GM21447 (cell line): ENCODE measurements at regions not wholly inside any gene's neighbourhood (a gene's known extent, or its start where the extent isn't known, plus 50 kb on each side); places are given as distances from the start of the nearest gene placed in this dataset.

Experiments used
- ATAC-seq: cut with Tn5 transposase; IDR thresholded peaks from one replicate; pipeline ENCODE4 v1.9.1; 2021; ENCODE audit not compliant: unreplicated experiment

GRCh38 chr16:73547552-73548403 is 499.9 kb upstream of the ZFHX3 start:
- ATAC-seq = no peak

DNA sequence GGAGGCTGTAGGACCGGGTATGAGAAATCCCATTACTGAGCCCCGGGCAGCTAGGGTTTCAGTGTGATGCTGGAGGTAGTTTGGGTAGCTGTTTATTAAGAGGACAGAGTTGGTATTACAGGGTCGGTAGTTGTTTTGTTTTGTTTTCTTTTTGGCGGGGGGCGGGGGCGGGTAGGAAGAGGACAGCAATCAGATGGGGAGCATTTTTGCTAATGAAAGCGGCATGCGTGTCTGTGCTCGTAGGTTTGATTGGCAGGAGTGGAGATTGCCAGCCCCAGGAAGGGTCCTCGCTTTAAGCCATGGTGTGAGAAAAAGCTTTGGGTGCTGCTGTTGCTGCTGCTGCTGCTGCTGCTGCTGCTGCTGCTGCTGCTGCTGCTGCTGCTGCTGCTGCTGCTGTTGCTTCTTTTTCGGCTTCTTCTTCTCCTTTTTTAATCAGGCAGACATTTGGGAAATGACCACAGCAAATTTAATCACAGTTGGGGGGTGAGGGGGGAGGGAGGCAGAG is 498.5 kb upstream of the ZFHX3 start:
- no peak for ATAC-seq

GRCh38 chr16:73545755-73546154 is 497.8 kb upstream of the ZFHX3 start:
- ATAC-seq = no peak

GRCh38 chr16:73545290-73545689 is 497.4 kb upstream of the ZFHX3 start:
- no peak for ATAC-seq

DNA sequence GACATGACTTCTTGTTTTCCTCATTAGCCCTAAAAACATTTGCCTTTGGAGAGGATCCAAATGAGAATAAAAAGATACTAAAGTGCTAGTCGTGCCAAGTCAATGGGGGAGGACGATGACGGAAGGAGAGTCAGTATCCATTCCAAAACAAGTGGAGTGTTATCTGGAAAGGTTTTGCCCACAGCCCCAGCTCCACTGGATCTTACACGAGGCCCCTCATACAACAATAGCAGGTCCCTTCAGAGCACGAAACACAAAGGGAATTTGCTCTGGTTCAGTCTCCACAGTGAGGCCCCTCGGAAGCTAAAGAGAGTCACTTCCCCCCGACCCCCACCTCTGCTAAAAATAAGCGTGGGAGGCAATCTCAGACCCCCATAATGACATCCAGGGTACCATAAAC is 496.9 kb upstream of the ZFHX3 start:
- ATAC-seq = no peak

- no peak for ATAC-seq
Measured at GRCh38 chr16:73543970-73544599, 496.2 kb upstream of the ZFHX3 start.

- ATAC-seq = no peak
Measured at GRCh38 chr16:73543331-73543969, 495.5 kb upstream of the ZFHX3 start.

DNA sequence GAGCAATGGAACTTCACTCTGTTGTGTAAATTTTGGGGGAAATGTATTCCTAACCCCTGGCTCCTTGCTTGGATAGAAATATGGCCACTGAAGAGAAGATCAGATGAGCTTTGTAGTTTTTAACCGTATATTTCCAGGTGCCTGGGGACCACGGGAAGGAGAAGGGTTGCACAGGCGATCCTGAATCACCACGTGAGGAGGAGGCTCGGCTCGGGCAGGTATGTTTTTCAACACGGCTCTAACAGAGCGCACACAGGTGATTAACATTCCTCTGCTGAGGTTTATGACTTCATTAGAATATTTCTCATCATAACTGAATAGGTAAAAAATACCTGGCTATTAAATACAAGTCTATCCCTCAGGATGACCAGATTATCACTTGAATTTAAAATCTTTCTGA is 495.0 kb upstream of the ZFHX3 start:
- no peak for ATAC-seq

- ATAC-seq = no peak
Measured at GRCh38 chr16:73537921-73538320, 490.0 kb upstream of the ZFHX3 start.

- no peak for ATAC-seq
Measured at GRCh38 chr16:73536931-73537330, 489.0 kb upstream of the ZFHX3 start.

- no peak for ATAC-seq
Measured at GRCh38 chr16:73531021-73531420, 483.1 kb upstream of the ZFHX3 start.

DNA sequence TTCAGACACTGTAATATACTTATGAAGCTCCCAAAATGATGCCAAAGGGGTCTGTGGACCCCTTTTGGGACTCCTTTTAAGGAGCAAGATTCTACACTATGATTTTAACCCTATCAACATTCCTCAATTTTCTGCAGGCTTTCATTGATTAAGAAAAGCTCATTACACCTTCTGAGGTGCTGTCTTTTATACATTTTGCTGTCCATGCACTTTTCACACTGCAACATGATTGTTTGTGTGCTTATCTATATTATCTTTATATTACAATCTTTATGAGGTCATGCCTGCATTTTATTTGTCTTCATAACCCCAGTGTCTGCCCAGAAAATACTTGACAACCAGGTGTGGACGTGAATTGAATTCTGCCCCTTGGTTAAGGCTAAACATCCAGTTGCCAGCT is 482.6 kb upstream of the ZFHX3 start:
- ATAC-seq = no peak

GRCh38 chr16:73529303-73530012 is 481.5 kb upstream of the ZFHX3 start:
- no peak for ATAC-seq

GRCh38 chr16:73527187-73527586 is 479.3 kb upstream of the ZFHX3 start:
- no peak for ATAC-seq

DNA sequence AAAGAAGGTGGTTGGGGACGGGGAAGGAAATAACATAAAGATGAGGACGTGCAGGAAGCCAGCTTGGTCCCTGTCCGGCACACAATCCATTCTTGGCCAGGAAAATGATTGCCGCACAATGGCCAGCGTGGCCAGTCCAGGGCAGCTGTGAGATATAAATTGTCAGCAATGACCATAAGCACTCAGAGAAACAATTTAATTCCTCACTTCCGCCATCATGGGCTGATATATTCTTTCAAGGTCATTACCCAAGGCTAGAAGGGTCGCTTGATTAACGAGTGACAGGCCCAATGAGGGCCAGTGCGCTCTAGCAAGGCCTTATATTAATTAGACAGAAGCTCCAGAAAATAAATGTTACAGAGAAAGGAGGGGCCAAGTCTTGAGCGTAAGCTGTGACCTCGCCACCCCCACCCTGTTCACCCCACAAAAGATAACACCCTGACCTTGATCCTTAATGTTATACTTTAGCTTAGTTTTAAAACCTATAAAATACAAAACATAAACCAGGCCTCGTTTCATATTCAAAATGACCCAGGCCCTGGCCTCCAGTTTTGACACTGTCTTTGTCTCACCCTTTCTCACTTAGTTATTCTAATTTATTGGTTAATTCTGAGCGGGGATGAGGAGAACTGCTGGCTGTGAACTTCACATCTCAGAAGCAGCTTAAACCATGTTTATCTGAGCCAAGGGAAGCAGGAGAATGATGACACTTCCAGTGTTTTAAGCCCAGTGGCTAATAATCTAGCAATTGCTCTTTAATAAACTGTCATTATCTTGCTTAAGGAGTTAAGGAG is 478.3 kb upstream of the ZFHX3 start:
- ATAC-seq = no peak

GRCh38 chr16:73523209-73523608 is 475.3 kb upstream of the ZFHX3 start:
- ATAC-seq = no peak

DNA sequence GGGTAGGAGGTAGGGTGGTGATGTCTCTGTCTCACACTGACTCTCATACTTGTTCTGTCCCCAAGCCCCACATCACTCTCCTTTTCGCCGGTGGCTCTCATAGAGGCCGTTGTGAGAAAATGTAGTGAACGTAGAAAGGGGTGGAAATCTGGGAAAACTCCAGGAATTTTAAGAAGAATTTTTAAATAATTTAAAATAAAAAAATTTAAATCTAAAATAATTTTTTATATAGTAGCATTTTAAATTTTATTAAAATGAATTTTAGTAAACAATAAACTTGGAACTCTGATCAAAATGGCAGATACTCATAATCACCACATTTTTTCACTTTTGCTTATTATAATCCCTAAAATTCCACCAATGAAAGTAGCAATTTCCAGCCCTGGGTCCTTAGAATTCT is 473.6 kb upstream of the ZFHX3 start:
- no peak for ATAC-seq

GRCh38 chr16:73515616-73516015 is 467.7 kb upstream of the ZFHX3 start:
- ATAC-seq = no peak

DNA sequence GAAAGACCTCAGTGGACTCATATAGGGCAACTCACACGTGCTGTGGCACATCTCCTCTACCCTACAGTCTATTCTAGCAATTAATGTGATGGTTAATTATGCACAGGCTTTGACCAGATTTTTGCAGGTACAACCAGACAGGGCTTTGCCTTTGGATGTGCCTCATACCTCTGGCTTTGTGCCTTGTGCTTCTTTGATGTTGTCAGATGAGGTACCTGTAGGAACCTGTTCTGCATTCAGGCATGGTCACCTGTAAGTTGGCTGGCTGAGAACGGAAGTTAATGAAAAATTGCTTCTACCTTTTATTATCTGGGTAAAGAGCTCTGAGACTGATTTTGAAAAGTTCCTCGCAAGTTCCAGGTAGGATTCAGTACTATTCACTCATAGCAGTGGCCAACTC is 462.9 kb upstream of the ZFHX3 start:
- no peak for ATAC-seq

DNA sequence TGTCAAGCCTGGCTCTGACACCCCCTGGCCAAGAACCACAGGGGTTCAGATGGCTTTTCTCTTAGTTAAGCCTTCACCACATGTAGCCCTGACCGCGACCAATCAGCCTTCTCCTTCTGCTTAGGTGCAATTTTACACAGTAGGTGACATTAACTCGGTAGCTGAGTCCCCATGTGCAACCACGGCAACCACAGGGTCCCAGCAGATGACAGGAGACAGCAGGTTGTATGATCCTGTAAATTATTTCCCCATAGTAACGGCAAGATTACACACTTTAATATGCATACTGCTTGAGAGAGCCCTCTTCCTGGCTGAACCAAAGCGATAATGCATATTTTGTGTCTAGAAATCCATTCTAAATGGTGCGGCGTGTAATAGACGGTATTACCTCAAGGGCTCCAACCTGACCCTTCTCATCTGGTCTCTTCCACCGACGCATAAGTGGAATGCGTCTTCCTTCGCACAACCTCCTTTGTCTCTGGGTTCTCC is 458.7 kb upstream of the ZFHX3 start:
- no peak for ATAC-seq
